ENCODE measurements at regions not wholly inside any gene's neighbourhood (a gene's known extent, or its start where the extent isn't known, plus 50 kb on each side); places are given as distances from the start of the nearest gene placed in this dataset.
"Not testable (repeated sequence)": the region's sequence is repeated elsewhere in the genome, so short reads cannot be mapped to it uniquely, and the experiment has no call there.

- no peak for DNase-seq
Measured at GRCh38 chr4:174005422-174005821, 278.0 kb downstream of the FBXO8 start.

- DNase-seq, result no peak
Measured at GRCh38 chr4:173998471-173999144, 284.9 kb downstream of the FBXO8 start.

GRCh38 chr4:173995779-173996178 is 287.7 kb downstream of the FBXO8 start:
- not testable (repeated sequence) for DNase-seq

GRCh38 chr4:173991814-173992213 is 291.7 kb downstream of the FBXO8 start:
- no peak for DNase-seq

GRCh38 chr4:173991316-173991715 is 292.2 kb downstream of the FBXO8 start:
- no peak for DNase-seq

GRCh38 chr4:173990869-173991210 is 292.6 kb downstream of the FBXO8 start:
- DNase-seq, result no peak

GRCh38 chr4:173990126-173990868 is 293.2 kb downstream of the FBXO8 start:
- DNase-seq, result peak; percentile 3

GRCh38 chr4:173963523-173963922 is 319.9 kb downstream of the FBXO8 start:
- DNase-seq, result not testable (repeated sequence)

- DNase-seq, result no peak
Measured at GRCh38 chr4:173960398-173960797, 323.1 kb downstream of the FBXO8 start.

- no peak for DNase-seq
Measured at GRCh38 chr4:173958445-173958844, 325.0 kb downstream of the FBXO8 start.

- no peak for DNase-seq
Measured at GRCh38 chr4:173943547-173943946, 339.9 kb downstream of the FBXO8 start.

- no peak for DNase-seq
Measured at GRCh38 chr4:173940146-173940545, 343.3 kb downstream of the FBXO8 start.

- DNase-seq, result no peak
Measured at GRCh38 chr4:173937631-173938270, 345.7 kb downstream of the FBXO8 start.

- no peak for DNase-seq
Measured at GRCh38 chr4:173936861-173937260, 346.6 kb downstream of the FBXO8 start.

GRCh38 chr4:173935622-173936405 is 347.7 kb downstream of the FBXO8 start:
- DNase-seq, result no peak

- DNase-seq, result no peak
Measured at GRCh38 chr4:173934933-173935620, 348.4 kb downstream of the FBXO8 start.

GRCh38 chr4:173934201-173934600 is 349.3 kb downstream of the FBXO8 start:
- DNase-seq, result no peak

GRCh38 chr4:173932701-173933100 is 350.8 kb downstream of the FBXO8 start:
- no peak for DNase-seq

- no peak for DNase-seq
Measured at GRCh38 chr4:173930329-173930967, 353.0 kb downstream of the FBXO8 start.

- DNase-seq, result no peak
Measured at GRCh38 chr4:173929921-173930320, 353.5 kb downstream of the FBXO8 start.

GRCh38 chr4:173924561-173924960 is 358.9 kb downstream of the FBXO8 start:
- no peak for DNase-seq

GRCh38 chr4:173919861-173920260 is 363.6 kb downstream of the FBXO8 start:
- no peak for DNase-seq
